GM23338 (cell line): ENCODE measurements at regions not wholly inside any gene's neighbourhood (a gene's known extent, or its start where the extent isn't known, plus 50 kb on each side); places are given as distances from the start of the nearest gene placed in this dataset.

Experiments
- CTCF ChIP-seq, 2 experiments: fragments of 200-600 bp in 1 of 2; sonication (generic) in 1 of 2; conservative IDR thresholded peaks; 2 replicates each; pipeline versions ENCODE4 v1.5.1 to v1.6.1; 2016 to 2017; ENCODE audit warnings: antibody characterized with exemption in 2 of 2, low read depth in 2 of 2, mild to moderate bottlenecking in 2 of 2, moderate library complexity in 1 of 2
- EZH2 ChIP-seq: fragments of 200-600 bp; sonication (generic); IDR thresholded peaks from one replicate; pipeline ENCODE4 v1.8.0; 2017; ENCODE audit warnings: antibody characterized with exemption, mild to moderate bottlenecking, low read depth; ENCODE audit not compliant: unreplicated experiment

GRCh38 chr4:3368334-3368733 lies 73.4 kb upstream of the HGFAC start:
- TF ChIP-seq EZH2 = no peak
- no peak for TF ChIP-seq CTCF (conservative IDR thresholded peaks at IDR 0.05; ENCODE audit: low read depth in 2 of 2)
